NCI-H2029 (cell line): ENCODE measurements at regions not wholly inside any gene's neighbourhood (a gene's known extent, or its start where the extent isn't known, plus 50 kb on each side); places are given as distances from the start of the nearest gene placed in this dataset.

ENCODE experiments used
- DNase-seq: peaks from one replicate; lab custom pipeline; 2025; lab: John Stamatoyannopoulos, UW

- peak; percentile 10 for DNase-seq
Measured at GRCh38 chr3:106611841-106612240, 743.0 kb upstream of the CBLB start.

GRCh38 chr3:106616556-106616955 is 747.7 kb upstream of the CBLB start:
- no peak for DNase-seq

- no peak for DNase-seq
Measured at GRCh38 chr3:106617276-106617675, 748.5 kb upstream of the CBLB start.

- no peak for DNase-seq
Measured at GRCh38 chr3:106620646-106621045, 751.8 kb upstream of the CBLB start.

GRCh38 chr3:106624154-106624553 is 753.1 kb upstream of the CCDC54 start:
- no peak for DNase-seq

GRCh38 chr3:106628407-106628806 is 748.8 kb upstream of the CCDC54 start:
- DNase-seq, result no peak

- no peak for DNase-seq
Measured at GRCh38 chr3:106629215-106629832, 747.9 kb upstream of the CCDC54 start.

- no peak for DNase-seq
Measured at GRCh38 chr3:106631373-106632108, 745.7 kb upstream of the CCDC54 start.

GRCh38 chr3:106635271-106635670 is 742.0 kb upstream of the CCDC54 start:
- no peak for DNase-seq

GRCh38 chr3:106635826-106636225 is 741.4 kb upstream of the CCDC54 start:
- DNase-seq, result no peak

- no peak for DNase-seq
Measured at GRCh38 chr3:106640353-106640752, 736.9 kb upstream of the CCDC54 start.

- no peak for DNase-seq
Measured at GRCh38 chr3:106642161-106642560, 735.1 kb upstream of the CCDC54 start.

GRCh38 chr3:106643684-106644161 is 733.5 kb upstream of the CCDC54 start:
- DNase-seq, result no peak

- DNase-seq, result no peak
Measured at GRCh38 chr3:106673926-106674569, 703.2 kb upstream of the CCDC54 start.

- DNase-seq, result no peak
Measured at GRCh38 chr3:106675451-106675850, 701.8 kb upstream of the CCDC54 start.

GRCh38 chr3:106678657-106679390 is 698.4 kb upstream of the CCDC54 start:
- DNase-seq, result peak; percentile 8

GRCh38 chr3:106683953-106684620 is 693.2 kb upstream of the CCDC54 start:
- DNase-seq, result no peak

- DNase-seq, result no peak
Measured at GRCh38 chr3:106685745-106686144, 691.5 kb upstream of the CCDC54 start.

- DNase-seq, result no peak
Measured at GRCh38 chr3:106687905-106688304, 689.3 kb upstream of the CCDC54 start.

- DNase-seq, result peak; percentile 16
Measured at GRCh38 chr3:106688464-106688863, 688.8 kb upstream of the CCDC54 start.

GRCh38 chr3:106691476-106691875 is 685.8 kb upstream of the CCDC54 start:
- DNase-seq, result no peak

GRCh38 chr3:106692624-106693023 is 684.6 kb upstream of the CCDC54 start:
- DNase-seq, result no peak
